HG02588 (cell line): ENCODE measurements at regions not wholly inside any gene's neighbourhood (a gene's known extent, or its start where the extent isn't known, plus 50 kb on each side); places are given as distances from the start of the nearest gene placed in this dataset.

ENCODE experiments used
- ATAC-seq: cut with Tn5 transposase; IDR thresholded peaks from one replicate; pipeline ENCODE4 v1.9.1; 2021; ENCODE audit warnings: mild to moderate bottlenecking, moderate library complexity; ENCODE audit not compliant: unreplicated experiment

DNA sequence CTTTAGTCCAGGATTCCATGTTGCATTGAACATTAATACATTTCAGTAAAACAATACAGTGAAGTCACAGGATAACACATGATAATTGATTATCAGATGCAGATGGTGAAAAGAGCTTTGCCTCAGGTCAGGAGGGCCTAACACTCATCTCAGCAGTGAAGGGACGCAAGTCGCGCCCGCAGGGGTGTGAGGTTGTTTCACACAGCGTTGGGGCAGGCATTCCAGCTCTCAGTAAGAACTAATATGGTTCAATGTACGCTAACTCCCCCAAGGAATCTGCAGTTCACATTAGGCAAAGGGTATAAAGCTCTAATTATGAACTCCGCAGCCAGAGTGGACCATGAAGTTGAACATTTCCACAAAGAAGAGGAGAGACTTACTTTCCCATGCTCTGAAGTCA lies 53.1 kb upstream of the ATL2 start:
- ATAC-seq = no peak

DNA sequence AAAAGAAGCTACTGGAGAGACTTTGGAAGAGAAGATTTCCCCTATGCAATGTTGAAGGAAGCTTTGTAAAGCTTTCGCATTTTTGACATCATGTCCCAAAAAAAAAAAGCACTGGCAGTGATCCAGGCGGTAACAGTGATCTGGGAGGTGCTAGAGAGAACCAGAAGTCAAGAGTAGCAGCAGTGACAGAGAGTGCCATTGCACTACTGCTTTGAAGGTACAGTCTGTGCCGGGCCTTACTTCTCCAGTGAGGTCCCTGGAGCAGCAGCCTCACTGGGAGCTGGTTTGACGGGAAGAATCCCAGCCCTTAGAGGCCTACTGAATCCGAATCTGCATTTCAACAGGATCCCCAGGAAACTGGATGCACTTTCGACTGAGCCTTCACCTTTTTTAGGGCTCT lies 50.9 kb upstream of the ATL2 start:
- no peak for ATAC-seq

DNA sequence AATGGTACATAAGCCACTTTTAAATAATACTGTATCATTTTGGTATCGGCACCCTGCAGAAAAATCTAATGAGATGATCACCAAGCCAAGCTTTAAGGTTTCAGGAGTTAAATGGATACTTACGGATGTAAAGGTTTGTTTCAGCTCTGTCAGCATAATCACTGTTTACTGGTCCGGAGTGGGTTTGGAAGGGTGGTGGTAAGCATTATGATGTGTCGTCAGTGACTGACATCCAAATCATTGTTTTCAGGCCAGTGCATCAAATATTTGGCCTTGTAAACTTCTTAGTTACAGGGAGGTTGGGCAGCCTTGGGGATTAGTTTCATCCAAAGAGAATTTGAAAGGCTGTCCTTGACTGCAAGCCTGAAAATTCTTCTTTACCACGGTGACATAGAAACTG lies 50.0 kb upstream of the ATL2 start:
- ATAC-seq = no peak
